AG09319 (cell line): ENCODE measurements at regions not wholly inside any gene's neighbourhood (a gene's known extent, or its start where the extent isn't known, plus 50 kb on each side); places are given as distances from the start of the nearest gene placed in this dataset.

ENCODE experiments used
- DNase-seq: peaks from one replicate; pipeline ENCODE4 v3.0.0-alpha.2; 2010; ENCODE audit warnings: low read depth; ENCODE audit errors: extremely low read depth
- TF ChIP-seq, protein P1 (sequence below): IDR thresholded peaks from 2 replicates; pipeline ENCODE4 v1.5.1; 2011; ENCODE audit warnings: low read depth, mild to moderate bottlenecking, inconsistent platforms, low read length, moderate library complexity

DNA sequence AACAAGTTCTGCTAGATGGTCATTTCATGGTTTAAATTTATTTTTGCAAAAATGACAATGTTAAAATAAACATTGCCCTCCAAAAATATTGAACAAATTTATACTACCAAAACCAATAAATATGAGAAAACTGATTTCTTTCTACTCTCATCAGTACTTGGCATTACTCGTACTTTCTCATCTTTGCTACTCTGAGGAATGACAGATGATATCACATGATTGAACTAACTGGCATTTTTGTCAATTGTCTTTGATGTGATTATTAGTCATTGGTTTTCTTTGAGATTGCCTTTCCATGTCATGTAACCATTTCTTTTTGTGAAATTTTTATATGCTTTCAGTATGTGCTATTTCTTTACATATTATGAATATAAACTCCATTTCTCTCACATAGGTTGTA, 167.0 kb upstream of the ITGA4 start:
- DNase-seq: no peak
- TF ChIP-seq, protein P1, sequence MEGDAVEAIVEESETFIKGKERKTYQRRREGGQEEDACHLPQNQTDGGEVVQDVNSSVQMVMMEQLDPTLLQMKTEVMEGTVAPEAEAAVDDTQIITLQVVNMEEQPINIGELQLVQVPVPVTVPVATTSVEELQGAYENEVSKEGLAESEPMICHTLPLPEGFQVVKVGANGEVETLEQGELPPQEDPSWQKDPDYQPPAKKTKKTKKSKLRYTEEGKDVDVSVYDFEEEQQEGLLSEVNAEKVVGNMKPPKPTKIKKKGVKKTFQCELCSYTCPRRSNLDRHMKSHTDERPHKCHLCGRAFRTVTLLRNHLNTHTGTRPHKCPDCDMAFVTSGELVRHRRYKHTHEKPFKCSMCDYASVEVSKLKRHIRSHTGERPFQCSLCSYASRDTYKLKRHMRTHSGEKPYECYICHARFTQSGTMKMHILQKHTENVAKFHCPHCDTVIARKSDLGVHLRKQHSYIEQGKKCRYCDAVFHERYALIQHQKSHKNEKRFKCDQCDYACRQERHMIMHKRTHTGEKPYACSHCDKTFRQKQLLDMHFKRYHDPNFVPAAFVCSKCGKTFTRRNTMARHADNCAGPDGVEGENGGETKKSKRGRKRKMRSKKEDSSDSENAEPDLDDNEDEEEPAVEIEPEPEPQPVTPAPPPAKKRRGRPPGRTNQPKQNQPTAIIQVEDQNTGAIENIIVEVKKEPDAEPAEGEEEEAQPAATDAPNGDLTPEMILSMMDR: no peak

DNA sequence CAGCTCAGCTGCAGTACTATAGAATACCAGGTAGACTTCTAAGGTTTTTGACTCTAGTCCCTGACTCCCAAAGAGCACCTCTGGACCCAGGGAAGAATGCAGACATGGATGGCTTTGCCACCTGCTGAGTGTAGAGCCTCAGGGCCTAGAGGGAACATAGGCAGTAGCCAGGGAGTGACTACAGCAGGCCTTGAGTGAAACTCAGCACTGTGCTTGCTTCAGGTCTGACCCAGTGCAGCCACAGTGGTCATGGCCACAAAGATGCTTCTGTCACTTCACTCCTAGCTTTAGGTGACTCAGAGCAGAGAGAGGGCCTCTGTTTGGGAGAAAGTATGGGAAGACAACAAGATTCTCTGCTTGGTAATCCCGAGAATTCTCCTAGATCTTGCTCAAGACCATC, 162.2 kb upstream of the ITGA4 start:
- no peak for DNase-seq
- TF ChIP-seq, protein P1: no peak

GRCh38 chr2:181300600-181301291, 156.4 kb upstream of the ITGA4 start:
- DNase-seq: no peak
- TF ChIP-seq, protein P1: no peak

GRCh38 chr2:181304011-181304844, 153.0 kb upstream of the ITGA4 start:
- no peak for DNase-seq
- TF ChIP-seq, protein P1: no peak

- TF ChIP-seq, protein P1: no peak
- no peak for DNase-seq
Observed at GRCh38 chr2:181305301-181306123, 151.7 kb upstream of the ITGA4 start.

DNA sequence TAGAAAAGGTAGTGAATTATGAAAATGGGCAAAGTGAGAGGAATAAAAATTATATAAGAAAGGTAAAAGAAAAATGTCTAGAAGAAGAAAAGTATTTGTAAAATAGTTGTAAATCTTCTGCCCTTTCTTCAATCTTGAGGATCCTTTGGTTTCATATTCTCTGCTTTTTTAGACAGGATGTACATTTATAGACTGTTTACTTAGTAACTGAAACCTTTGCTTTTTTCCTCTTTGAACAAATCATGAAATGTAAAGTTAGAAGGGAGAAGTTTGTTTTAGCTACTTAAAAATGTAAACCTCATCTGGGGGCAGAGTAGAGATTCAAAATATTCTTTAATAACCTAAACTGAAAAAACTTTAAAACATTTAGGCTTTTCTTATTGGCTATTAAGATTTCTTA, 150.4 kb upstream of the ITGA4 start:
- TF ChIP-seq, protein P1: no peak
- DNase-seq: no peak
